CD4-positive, CD25-positive, alpha-beta regulatory T cell (primary cell): ENCODE measurements at regions not wholly inside any gene's neighbourhood (a gene's known extent, or its start where the extent isn't known, plus 50 kb on each side); places are given as distances from the start of the nearest gene placed in this dataset.

Experiments used
- ATAC-seq, 2 donors: fragments of 150-1000 bp; cut with Tn5 transposase; one replicate each; pipeline ENCODE4 v1.10.0; 2021; ENCODE audit warnings: low read depth in 2 of 2, moderate number of reproducible peaks in 2 of 2, moderate library complexity in 1 of 2
- DNase-seq, 3 donors: peaks; one replicate each; pipeline versions ENCODE4 v3.0.0 to v3.0.0-alpha.2; 2012 to 2022; ENCODE audit warnings: mixed read lengths in 1 of 3
- H3K27ac ChIP-seq: one replicate; pipeline ENCODE4 v1.7.0; 2013; ENCODE audit warnings: mild to moderate bottlenecking, low read length; ENCODE audit not compliant: insufficient read depth, poor library complexity, severe bottlenecking
- H3K27me3 ChIP-seq: one replicate; pipeline ENCODE4 v1.7.0; 2013; ENCODE audit warnings: low read length; ENCODE audit not compliant: control insufficient read depth, insufficient read depth
- H3K36me3 ChIP-seq: one replicate; pipeline ENCODE4 v1.7.0; 2013; ENCODE audit warnings: mild to moderate bottlenecking, low read length, moderate library complexity; ENCODE audit not compliant: control insufficient read depth, insufficient read depth
- H3K4me1 ChIP-seq: 2 replicates; pipeline ENCODE4 v1.7.0; 2013; ENCODE audit warnings: mild to moderate bottlenecking, low read length; ENCODE audit not compliant: insufficient read depth, control insufficient read depth, poor library complexity, severe bottlenecking
- H3K4me3 ChIP-seq: one replicate; pipeline ENCODE4 v1.7.0; 2013; ENCODE audit warnings: low read depth, mild to moderate bottlenecking, low read length, moderate library complexity
- H3K9me3 ChIP-seq, 2 experiments: 1 replicate in 1 of 2; 2 replicates in 1 of 2; pipeline ENCODE4 v1.7.0; 2013; ENCODE audit warnings: low read length in 2 of 2, mild to moderate bottlenecking in 1 of 2, moderate library complexity in 1 of 2; ENCODE audit not compliant: control insufficient read depth in 2 of 2
- H3K27ac Mint-ChIP-seq, 3 donors: one replicate each; pipeline ENCODE4 v1.8.0; 2020 to 2022; ENCODE audit warnings: mild to moderate bottlenecking in 3 of 3, mixed read lengths in 3 of 3, moderate library complexity in 2 of 3
- H3K27me3 Mint-ChIP-seq: one replicate; pipeline ENCODE4 v1.8.0; 2022; ENCODE audit warnings: mild to moderate bottlenecking, mixed read lengths
- H3K36me3 Mint-ChIP-seq: one replicate; pipeline ENCODE4 v1.8.0; 2020; ENCODE audit warnings: mixed read lengths
- H3K4me1 Mint-ChIP-seq, 4 donors: one replicate each; pipeline ENCODE4 v1.8.0; 2020 to 2022; ENCODE audit warnings: mixed read lengths in 4 of 4, mild to moderate bottlenecking in 1 of 4
- H3K4me3 Mint-ChIP-seq, 4 donors: one replicate each; pipeline ENCODE4 v1.8.0; 2020 to 2022; ENCODE audit warnings: mild to moderate bottlenecking in 4 of 4, mixed read lengths in 4 of 4, moderate library complexity in 3 of 4
- H3K9me3 Mint-ChIP-seq, 7 donors: one replicate each; pipeline ENCODE4 v1.8.0; 2020 to 2022; ENCODE audit warnings: mixed read lengths in 7 of 7, mild to moderate bottlenecking in 3 of 7, moderate library complexity in 2 of 7

DNA sequence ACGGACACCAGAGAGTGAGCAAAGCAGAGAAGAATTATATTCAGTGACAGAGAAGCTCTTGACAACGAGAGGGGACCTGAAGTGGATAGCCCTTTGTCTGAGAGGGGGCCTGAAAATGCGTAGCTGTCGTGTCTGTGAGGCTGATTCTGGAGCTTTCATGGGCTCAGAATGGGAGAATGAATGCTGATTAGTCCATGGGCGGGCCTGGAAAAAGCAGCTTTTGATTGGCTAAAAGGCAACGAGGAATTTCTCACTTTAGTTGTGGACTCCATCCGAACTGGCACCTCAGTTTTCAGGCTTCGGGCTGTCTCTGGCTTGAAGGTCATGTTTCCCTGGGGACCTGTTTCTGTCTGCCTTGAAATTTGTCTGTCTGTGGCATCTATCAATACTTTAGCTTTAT, 487.1 kb downstream of the TECRL start:
- Mint-ChIP-seq H3K9me3 (peaks cover 0 to 10% (median 5%) of the 10 kb centered on the region in 7 donors), H3K4me1 (no peaks in the 10 kb centered on the region), H3K27ac (no peak overlapping the region), H3K4me3 (no peak overlapping the region), H3K27me3 (no peaks in the 10 kb centered on the region), H3K36me3 (no peaks in the 10 kb centered on the region)
- ATAC-seq (no peak), DNase-seq (no peak)
- H3K27me3 ChIP-seq = no peaks in the 10 kb centered on the region
- no peaks in the 10 kb centered on the region for H3K36me3 ChIP-seq
- H3K9me3 ChIP-seq = peaks cover 0 to 8% of the 10 kb centered on the region in 2 experiments
- no peaks in the 10 kb centered on the region for H3K4me1 ChIP-seq
- no peak overlapping the region for H3K4me3 ChIP-seq
- no peak overlapping the region for H3K27ac ChIP-seq

DNA sequence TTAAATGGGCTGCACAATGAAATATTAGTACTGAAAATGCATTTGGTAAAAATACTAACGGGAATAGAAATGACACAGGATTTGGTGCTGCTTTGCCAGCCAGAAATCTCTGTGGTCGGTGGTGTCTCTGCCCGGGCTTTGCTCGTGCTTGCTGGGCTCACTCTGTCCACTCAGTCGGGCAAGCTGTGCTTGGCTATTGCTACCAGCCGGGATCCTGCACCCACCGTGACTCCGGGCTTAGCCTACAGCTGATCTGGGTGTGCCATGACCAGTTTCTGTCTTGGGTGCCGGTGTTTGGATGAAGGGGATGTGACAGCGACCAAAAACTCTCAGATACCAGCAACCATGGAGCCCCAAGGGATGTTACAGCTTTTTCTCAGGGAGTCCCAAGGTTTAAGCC, 487.7 kb downstream of the TECRL start:
- Histone ChIP-seq H3K36me3 (no peaks in the 10 kb centered on the region), H3K27ac (no peak overlapping the region), H3K4me3 (no peak overlapping the region), H3K9me3 (peaks cover 0 to 4% of the 10 kb centered on the region in 2 experiments), H3K27me3 (no peaks in the 10 kb centered on the region), H3K4me1 (no peaks in the 10 kb centered on the region)
- peaks cover 0 to 10% (median 5%) of the 10 kb centered on the region in 7 donors for H3K9me3 Mint-ChIP-seq
- no peaks in the 10 kb centered on the region for H3K4me1 Mint-ChIP-seq
- no peak for ATAC-seq
- no peak overlapping the region for H3K27ac Mint-ChIP-seq
- H3K27me3 Mint-ChIP-seq = no peaks in the 10 kb centered on the region
- H3K4me3 Mint-ChIP-seq = no peak overlapping the region
- no peak for DNase-seq
- no peaks in the 10 kb centered on the region for H3K36me3 Mint-ChIP-seq

DNA sequence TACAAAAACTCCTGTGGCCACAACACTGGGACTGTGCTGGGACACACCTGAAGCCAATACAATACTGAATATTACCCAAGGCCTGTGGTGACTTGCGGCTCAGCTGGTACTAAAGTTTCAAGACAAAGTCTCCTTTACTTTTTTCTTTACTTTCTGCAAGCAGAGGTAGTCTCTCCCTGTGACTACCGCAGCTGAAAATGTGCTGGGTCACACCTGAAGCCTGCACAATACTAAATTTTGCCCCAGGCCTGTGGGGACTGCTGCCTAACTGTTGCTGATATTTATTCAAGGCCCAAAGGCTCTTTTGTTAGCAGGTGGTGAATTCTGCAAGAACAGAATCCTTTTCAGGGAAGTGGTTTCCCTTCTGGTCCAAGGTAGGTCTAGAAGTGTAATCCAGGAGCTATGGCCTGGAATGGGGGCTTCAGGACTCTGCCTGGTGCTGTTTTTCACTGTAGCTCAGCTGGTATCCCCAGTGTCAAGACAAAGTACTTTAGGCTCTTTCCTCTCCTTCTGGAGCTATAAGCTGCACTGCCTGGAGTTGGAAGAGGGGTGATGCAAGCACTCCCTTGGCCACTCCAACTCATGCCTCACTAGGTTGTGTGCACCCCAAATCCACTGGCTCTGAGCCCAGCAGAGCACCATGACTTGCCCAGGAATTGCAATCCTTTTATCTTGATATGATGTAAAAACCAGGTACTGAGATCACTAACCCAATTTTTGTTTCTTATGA, 489.4 kb downstream of the TECRL start:
- H3K4me1 Mint-ChIP-seq = no peaks in the 10 kb centered on the region
- H3K36me3 Mint-ChIP-seq = no peaks in the 10 kb centered on the region
- ATAC-seq = no peak
- no peaks in the 10 kb centered on the region for H3K27me3 Mint-ChIP-seq
- Histone ChIP-seq H3K36me3 (no peaks in the 10 kb centered on the region), H3K4me3 (no peak overlapping the region), H3K27ac (no peak overlapping the region), H3K27me3 (no peaks in the 10 kb centered on the region), H3K9me3 (peaks cover 0 to 4% of the 10 kb centered on the region in 2 experiments), H3K4me1 (no peaks in the 10 kb centered on the region)
- DNase-seq = no peak
- no peak overlapping the region for H3K4me3 Mint-ChIP-seq
- H3K9me3 Mint-ChIP-seq = peaks cover 0 to 8% (median 7%) of the 10 kb centered on the region in 7 donors
- H3K27ac Mint-ChIP-seq = no peak overlapping the region

DNA sequence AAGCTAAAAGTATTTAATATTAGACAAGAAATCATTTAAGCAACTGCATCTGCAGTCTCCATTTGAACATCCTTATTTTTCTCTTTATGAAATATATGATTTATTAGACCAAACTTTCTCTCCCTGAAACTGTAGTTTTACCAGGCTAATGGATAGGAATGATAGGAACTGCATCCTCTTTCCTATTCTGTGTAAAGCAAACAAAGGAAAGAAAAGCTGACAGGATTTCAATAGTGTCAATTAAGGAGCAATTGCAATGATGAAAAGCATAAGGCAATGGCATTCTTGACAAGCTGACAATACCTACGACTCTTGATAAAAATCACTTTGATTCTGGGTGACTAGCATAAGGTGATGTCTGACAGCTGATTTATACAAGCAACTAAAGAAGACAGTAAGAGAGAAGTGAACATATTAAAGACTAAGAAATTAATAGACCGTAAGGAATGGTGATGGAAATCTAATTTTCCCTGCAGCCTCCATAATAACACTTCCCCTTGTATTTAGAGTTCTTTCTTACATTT, 502.5 kb downstream of the TECRL start:
- Histone ChIP-seq H3K9me3 (no peaks in the 10 kb centered on the region), H3K27me3 (no peaks in the 10 kb centered on the region), H3K36me3 (no peaks in the 10 kb centered on the region), H3K4me3 (no peak overlapping the region), H3K27ac (no peak overlapping the region), H3K4me1 (no peaks in the 10 kb centered on the region)
- no peaks in the 10 kb centered on the region for H3K27me3 Mint-ChIP-seq
- H3K4me1 Mint-ChIP-seq = no peaks in the 10 kb centered on the region
- H3K4me3 Mint-ChIP-seq = no peak overlapping the region
- H3K36me3 Mint-ChIP-seq = no peaks in the 10 kb centered on the region
- ATAC-seq (no peak), DNase-seq (no peak)
- no peak overlapping the region for H3K27ac Mint-ChIP-seq
- peaks cover 0 to 13% (median 7%) of the 10 kb centered on the region in 7 donors for H3K9me3 Mint-ChIP-seq

DNA sequence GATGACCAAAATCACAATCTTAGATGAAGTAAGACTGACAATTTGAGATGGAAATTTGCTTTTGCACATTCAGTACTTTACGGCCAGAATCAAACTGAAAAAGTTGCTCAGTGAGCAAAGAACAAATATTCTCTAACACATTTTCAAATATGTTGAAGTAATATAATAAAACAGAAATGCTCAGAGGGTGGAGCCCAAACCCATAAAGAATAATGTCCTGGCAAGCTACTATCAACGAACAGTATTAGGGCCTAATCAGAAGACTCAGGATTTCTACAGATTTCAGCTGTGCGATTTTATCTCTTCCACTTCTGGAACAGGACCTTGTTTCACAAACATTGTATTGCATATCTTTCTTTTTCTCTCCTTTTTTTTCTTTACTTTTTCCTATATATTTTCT, 505.0 kb downstream of the TECRL start:
- Histone ChIP-seq H3K9me3 (no peaks in the 10 kb centered on the region), H3K4me3 (no peak overlapping the region), H3K27ac (no peak overlapping the region), H3K27me3 (no peaks in the 10 kb centered on the region), H3K36me3 (no peaks in the 10 kb centered on the region), H3K4me1 (no peaks in the 10 kb centered on the region)
- no peaks in the 10 kb centered on the region for H3K4me1 Mint-ChIP-seq
- no peaks in the 10 kb centered on the region for H3K27me3 Mint-ChIP-seq
- ATAC-seq = no peak
- no peak for DNase-seq
- peaks cover 0 to 20% (median 7%) of the 10 kb centered on the region in 7 donors for H3K9me3 Mint-ChIP-seq
- H3K4me3 Mint-ChIP-seq = no peak overlapping the region
- H3K27ac Mint-ChIP-seq = no peak overlapping the region
- H3K36me3 Mint-ChIP-seq = no peaks in the 10 kb centered on the region

DNA sequence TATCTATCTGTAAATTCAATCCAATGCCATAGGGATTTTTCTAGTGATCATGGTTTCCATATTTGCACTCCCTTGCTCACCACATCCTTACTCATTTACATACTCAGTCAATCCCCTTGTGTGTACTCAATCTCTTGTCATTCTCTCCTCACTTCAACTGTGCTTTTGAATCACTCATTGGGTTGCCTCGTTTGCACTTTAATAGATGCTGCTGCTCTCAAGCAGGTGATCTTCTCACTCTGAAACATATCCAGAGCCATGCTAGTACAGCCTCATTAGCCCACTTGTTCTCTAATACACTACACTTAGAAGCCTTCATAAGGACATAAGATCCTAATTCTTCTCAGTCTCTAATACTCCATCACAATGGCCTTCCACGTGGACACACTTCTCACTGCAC, 507.9 kb downstream of the TECRL start:
- ATAC-seq = no peak
- Mint-ChIP-seq H3K9me3 (peaks cover 0 to 18% (median 9%) of the 10 kb centered on the region in 7 donors), H3K36me3 (no peaks in the 10 kb centered on the region), H3K27ac (no peak overlapping the region), H3K4me1 (no peaks in the 10 kb centered on the region), H3K27me3 (no peaks in the 10 kb centered on the region), H3K4me3 (no peak overlapping the region)
- Histone ChIP-seq H3K27ac (no peak overlapping the region), H3K4me3 (no peak overlapping the region), H3K4me1 (no peaks in the 10 kb centered on the region), H3K36me3 (no peaks in the 10 kb centered on the region), H3K9me3 (no peaks in the 10 kb centered on the region), H3K27me3 (no peaks in the 10 kb centered on the region)
- DNase-seq = no peak

DNA sequence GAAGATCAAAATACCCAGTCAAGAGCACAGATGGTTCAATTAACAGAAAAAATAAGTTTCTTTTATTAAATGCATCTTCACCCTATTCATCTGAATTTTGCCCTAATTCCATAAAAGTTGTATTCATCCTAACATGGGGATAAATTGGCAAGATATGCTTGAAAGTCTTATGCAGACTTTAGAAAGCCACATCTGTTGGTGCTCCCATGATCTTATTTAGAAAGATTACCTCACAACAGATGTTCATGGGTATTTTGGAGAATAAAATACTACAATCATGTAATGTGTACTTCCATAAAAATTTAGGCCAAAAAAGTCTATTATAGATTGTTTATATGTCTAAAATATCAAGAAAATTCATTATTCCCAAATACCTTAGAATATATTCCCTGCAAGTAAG, 510.3 kb downstream of the TECRL start:
- Mint-ChIP-seq H3K27ac (no peak overlapping the region), H3K36me3 (no peaks in the 10 kb centered on the region), H3K4me1 (no peaks in the 10 kb centered on the region), H3K9me3 (peaks cover 0 to 25% (median 8%) of the 10 kb centered on the region in 7 donors), H3K4me3 (no peak overlapping the region), H3K27me3 (no peaks in the 10 kb centered on the region)
- no peaks in the 10 kb centered on the region for H3K36me3 ChIP-seq
- H3K27me3 ChIP-seq = no peaks in the 10 kb centered on the region
- no peak for DNase-seq
- H3K27ac ChIP-seq = no peak overlapping the region
- no peaks in the 10 kb centered on the region for H3K4me1 ChIP-seq
- no peak for ATAC-seq
- H3K9me3 ChIP-seq = no peaks in the 10 kb centered on the region
- no peak overlapping the region for H3K4me3 ChIP-seq

DNA sequence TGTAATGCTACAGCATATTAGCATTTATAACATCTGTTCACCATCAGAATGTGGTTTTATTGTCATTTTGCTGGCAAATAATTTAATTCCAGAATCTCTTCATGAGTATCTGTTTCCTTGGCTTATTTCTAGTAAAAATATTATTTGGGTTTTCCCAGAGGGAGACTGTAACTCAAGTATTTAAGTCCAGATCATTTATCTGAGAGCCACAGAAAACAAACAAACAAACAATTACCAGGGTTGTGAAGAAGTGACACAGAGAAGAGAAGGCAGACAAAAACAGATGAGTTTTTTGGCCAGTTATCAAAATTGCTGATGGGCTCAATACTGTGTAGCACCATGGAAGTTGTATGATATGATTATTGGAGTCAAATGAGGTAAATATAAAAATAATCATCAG, 515.1 kb downstream of the TECRL start:
- Histone ChIP-seq H3K9me3 (peaks cover 0 to 7% of the 10 kb centered on the region in 2 experiments), H3K27ac (no peak overlapping the region), H3K4me1 (no peaks in the 10 kb centered on the region), H3K27me3 (no peaks in the 10 kb centered on the region), H3K36me3 (no peaks in the 10 kb centered on the region), H3K4me3 (no peak overlapping the region)
- H3K9me3 Mint-ChIP-seq = peaks cover 4 to 28% (median 9%) of the 10 kb centered on the region in 7 donors
- H3K27ac Mint-ChIP-seq = no peak overlapping the region
- no peak overlapping the region for H3K4me3 Mint-ChIP-seq
- ATAC-seq (no peak), DNase-seq (no peak)
- no peaks in the 10 kb centered on the region for H3K4me1 Mint-ChIP-seq
- no peaks in the 10 kb centered on the region for H3K36me3 Mint-ChIP-seq
- H3K27me3 Mint-ChIP-seq = no peaks in the 10 kb centered on the region
